Astrocyte of the spinal cord (primary cell): ENCODE measurements at regions not wholly inside any gene's neighbourhood (a gene's known extent, or its start where the extent isn't known, plus 50 kb on each side); places are given as distances from the start of the nearest gene placed in this dataset.

Experiments used
- DNase-seq: peaks from one replicate; pipeline ENCODE4 v3.0.0; 2011; ENCODE audit warnings: low read depth, low spot score
- H3K4me3 ChIP-seq: 2 replicates; pipeline ENCODE4 v1.5.1; 2011; ENCODE audit warnings: low read depth, mild to moderate bottlenecking, low read length, moderate library complexity
- CTCF ChIP-seq: IDR thresholded peaks from 2 replicates; pipeline ENCODE4 v1.5.1; 2012; ENCODE audit warnings: low read depth, mild to moderate bottlenecking, low read length, inconsistent platforms
- in situ Hi-C: cut with HindIII; loops from 2 replicates; pipeline ENCODE4 v1.10.0; 2017; ENCODE audit warnings: low sequenced_read_pairs

- in situ Hi-C loops = no loop called here
These were observed 731.8 kb upstream of the NCAM2 start for GRCh38 chr21:20266441-20266710.

GRCh38 chr21:20270365-20271055 is 727.7 kb upstream of the NCAM2 start:
- DNase-seq = no peak
- in situ Hi-C loops = no loop called here
- TF ChIP-seq CTCF = no peak
- no peak overlapping the region for H3K4me3 ChIP-seq

More at GRCh38 chr21:20266441-20266710, 731.8 kb upstream of the NCAM2 start:
- no peak for TF ChIP-seq CTCF
- no peak overlapping the region for H3K4me3 ChIP-seq
- no peak for DNase-seq

- H3K4me3 ChIP-seq = no peak overlapping the region
- in situ Hi-C loops = no loop called here
- TF ChIP-seq CTCF = no peak
- no peak for DNase-seq
These were observed 725.3 kb upstream of the NCAM2 start for GRCh38 chr21:20272791-20273362.

GRCh38 chr21:20276377-20276776 is 721.8 kb upstream of the NCAM2 start:
- H3K4me3 ChIP-seq = no peak overlapping the region
- no peak for TF ChIP-seq CTCF
- no peak for DNase-seq
- in situ Hi-C loops = no loop called here

GRCh38 chr21:20276954-20277353 is 721.3 kb upstream of the NCAM2 start:
- H3K4me3 ChIP-seq = no peak overlapping the region
- no peak for TF ChIP-seq CTCF
- in situ Hi-C loops = no loop called here
- DNase-seq = no peak

GRCh38 chr21:20283836-20284235 is 714.4 kb upstream of the NCAM2 start:
- no peak for TF ChIP-seq CTCF
- no peak for DNase-seq
- in situ Hi-C loops = no loop called here
- H3K4me3 ChIP-seq = no peak overlapping the region
